GM18867 (cell line): ENCODE measurements at regions not wholly inside any gene's neighbourhood (a gene's known extent, or its start where the extent isn't known, plus 50 kb on each side); places are given as distances from the start of the nearest gene placed in this dataset.
"Not testable (repeated sequence)": the region's sequence is repeated elsewhere in the genome, so short reads cannot be mapped to it uniquely, and the experiment has no call there.

Experiments
- ATAC-seq: cut with Tn5 transposase; IDR thresholded peaks from one replicate; pipeline ENCODE4 v1.9.1; 2021; ENCODE audit warnings: mild to moderate bottlenecking, moderate library complexity; ENCODE audit not compliant: unreplicated experiment

GRCh38 chr20:60095456-60095855, 137.2 kb downstream of the CDH26 start:
- ATAC-seq = no peak

GRCh38 chr20:60096166-60096565, 137.9 kb downstream of the CDH26 start:
- no peak for ATAC-seq

DNA sequence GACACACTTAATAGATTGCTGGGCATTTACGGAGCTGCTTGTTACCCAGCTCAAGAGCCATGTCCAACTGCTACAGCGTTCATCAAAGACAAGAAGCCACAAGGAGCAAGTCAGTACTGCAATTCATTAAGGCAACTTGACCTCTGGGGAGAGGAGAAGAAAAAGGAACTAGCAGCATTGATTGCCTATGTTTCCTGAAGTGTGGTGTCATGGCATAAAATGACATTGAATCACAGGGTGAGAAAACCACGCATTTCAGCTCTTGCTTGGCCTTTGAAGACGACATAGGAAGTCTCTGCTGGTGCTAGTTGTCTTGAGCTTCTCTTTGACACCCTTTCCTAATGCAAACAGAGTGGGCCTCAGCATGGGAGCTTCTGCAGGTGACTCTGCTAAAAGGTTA, 139.1 kb downstream of the CDH26 start:
- ATAC-seq = no peak

DNA sequence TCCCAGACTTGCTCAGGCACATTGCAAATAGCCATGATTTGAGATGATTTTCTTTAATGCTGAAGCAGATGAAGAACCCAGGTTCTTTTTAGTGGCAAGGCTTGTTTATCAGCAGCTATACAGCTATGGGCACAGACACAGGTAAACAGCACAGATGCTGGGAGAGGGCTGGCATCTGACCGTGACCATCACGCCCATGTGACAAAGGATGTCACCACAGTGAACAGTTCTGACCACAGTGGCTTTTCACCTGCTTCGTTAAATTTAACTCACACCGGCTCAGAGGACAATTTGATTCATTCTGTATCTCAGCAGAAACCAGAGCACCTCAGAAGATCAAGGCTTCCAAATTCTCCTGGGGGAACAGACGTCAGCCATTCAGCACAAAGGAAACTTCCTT, 142.6 kb downstream of the CDH26 start:
- no peak for ATAC-seq

- no peak for ATAC-seq
Measured at GRCh38 chr20:60101201-60101890, 143.1 kb downstream of the CDH26 start.

DNA sequence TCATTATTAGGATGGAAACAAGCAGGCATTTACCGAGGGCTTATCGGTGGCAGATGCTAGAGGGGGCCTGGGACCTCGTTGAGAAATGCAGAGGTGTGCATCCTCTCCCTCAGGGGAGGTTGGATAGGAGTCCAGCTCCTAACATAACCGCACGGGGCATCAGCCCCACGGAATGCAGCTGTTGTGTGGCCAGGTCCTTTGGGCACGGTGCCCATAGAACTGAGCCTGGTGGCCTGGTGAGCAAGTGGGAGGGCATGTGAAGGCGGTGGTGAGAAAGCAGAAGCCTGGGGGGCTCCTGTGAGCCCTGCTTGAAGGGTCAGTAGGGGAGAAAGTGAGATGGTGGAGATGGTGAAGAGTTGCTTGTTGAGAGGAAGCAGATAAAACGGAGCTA, 143.7 kb downstream of the CDH26 start:
- ATAC-seq = no peak

- no peak for ATAC-seq
Measured at GRCh38 chr20:60102665-60103210, 144.5 kb downstream of the CDH26 start.

DNA sequence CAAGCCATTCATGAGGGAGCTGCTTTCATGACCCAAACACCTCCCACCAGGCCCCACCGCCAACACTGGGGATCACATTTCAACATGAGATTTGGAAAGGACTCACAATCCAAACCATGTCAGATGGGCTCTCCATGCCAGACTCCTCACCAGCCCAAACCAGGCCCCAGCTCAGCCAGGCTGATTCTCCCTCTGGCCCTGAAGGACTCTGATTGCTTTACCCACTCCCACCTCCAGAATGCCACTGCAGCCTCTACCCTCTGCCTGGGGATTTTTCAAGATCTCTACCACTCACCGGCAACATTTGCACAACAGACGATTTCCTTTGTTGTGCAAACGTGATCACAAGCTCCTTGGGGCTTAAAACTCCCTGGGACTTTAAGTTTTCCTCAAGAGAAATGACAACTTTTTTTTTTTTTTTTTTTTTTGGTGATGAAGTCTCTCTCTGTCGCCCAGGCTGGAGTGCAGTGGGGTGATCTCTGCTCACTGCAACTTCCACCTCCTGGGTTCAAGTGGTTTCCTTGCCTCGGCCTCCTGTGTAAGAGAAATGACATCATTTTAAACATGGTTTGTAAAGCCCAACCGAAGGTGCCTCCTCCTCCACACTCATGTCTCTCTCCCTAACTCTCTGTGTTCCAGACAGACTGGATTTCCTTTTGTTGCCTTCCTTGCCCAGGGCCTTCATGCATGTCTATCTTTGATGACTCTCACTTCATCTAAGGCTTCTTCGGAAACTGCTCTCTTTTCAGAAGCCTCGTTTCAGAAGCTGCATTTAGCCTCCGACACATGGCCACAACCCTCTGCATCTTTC, 147.0 kb downstream of the CDH26 start:
- no peak for ATAC-seq

GRCh38 chr20:60106186-60106585, 148.0 kb downstream of the CDH26 start:
- not testable (repeated sequence) for ATAC-seq

DNA sequence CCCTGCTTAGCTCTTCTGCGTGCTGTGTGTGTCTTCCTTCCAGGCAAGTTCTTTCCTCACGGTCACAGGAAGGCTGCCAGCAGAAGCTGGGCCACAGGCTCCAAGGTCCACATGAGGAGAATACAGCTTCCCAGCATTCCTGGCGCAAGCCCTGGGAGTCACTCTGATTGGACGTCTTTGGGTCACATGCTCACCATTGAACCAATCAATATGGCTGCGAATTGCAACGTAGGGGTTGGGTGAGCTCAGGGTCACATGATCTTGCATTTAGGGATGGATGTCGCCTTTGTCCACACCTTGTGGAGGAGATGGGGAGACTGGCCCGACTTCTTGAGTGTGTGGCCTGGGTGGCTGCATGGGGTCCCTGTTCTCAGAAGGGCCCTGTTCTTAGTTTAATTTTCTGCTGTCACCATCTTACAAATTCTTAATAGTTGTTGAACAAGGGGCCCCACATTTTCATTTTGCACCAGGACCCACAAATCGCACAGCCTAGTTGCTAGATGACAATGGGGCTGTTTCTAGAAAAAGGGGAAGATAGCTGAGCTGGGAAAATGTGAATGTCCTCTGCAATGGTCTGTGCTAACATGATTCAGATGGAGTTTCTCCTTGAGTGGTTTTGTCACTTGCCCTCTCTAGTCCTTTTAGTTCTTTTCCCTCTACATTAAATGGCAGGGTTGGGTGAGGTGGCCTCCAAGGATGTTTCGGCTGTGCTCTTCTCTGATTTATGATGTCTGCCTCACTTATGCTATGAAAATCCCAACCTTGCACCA, 149.6 kb downstream of the CDH26 start:
- no peak for ATAC-seq

GRCh38 chr20:60108397-60108796, 150.2 kb downstream of the CDH26 start:
- no peak for ATAC-seq

DNA sequence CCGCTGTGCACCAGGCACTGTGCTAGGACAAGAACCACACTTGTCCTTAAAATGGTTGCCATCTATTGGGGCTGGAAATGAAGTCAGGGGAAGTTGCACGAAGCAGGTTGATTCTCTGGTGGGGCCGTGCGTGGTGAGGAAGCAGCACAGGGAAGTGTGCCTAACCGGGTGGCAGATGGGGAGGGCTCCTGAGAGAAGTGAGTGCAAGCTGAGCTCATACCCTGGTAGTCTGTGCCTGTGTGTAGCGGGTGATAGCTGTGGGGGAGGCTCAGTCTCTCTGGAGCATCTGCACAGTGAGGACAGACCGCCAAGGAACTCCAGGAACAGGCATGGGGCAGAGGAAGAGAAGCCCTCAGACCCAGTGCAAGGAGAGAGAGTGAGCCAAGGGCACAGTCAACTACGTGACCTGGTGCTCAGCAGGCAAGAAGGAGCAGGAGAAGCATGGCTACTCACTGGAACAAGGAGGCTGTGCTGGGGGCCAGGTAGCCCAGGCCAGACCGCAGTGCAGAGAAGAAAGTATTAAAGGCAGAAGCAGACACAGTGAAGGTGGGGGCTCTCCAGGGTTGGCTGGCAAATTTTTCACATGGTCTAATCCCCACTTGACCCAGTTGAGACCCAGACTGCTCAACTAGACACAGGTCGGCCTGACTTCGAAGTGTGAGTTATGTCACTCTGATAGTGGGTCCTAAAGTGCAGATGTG, 155.0 kb downstream of the CDH26 start:
- ATAC-seq = no peak

- ATAC-seq = no peak
Measured at GRCh38 chr20:60113771-60114170, 155.5 kb downstream of the CDH26 start.

DNA sequence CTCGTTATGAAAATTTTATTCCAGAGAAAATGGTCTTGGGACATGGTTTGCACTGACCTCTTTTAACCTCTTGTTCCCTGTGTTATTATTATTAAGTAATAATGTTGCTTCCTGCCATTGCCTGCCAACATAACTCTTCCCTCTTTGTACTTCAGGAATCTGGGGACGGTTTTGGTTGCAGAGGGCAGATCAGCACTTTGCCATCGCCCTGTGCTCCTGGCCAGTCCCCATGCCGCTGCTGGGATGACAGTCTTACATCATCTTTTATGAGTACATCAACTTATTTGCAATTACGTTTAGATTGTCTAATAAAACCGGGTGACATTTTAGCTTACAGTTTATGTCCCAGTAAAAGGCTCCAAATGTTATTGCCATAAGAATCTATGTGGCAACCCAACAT, 157.2 kb downstream of the CDH26 start:
- no peak for ATAC-seq

DNA sequence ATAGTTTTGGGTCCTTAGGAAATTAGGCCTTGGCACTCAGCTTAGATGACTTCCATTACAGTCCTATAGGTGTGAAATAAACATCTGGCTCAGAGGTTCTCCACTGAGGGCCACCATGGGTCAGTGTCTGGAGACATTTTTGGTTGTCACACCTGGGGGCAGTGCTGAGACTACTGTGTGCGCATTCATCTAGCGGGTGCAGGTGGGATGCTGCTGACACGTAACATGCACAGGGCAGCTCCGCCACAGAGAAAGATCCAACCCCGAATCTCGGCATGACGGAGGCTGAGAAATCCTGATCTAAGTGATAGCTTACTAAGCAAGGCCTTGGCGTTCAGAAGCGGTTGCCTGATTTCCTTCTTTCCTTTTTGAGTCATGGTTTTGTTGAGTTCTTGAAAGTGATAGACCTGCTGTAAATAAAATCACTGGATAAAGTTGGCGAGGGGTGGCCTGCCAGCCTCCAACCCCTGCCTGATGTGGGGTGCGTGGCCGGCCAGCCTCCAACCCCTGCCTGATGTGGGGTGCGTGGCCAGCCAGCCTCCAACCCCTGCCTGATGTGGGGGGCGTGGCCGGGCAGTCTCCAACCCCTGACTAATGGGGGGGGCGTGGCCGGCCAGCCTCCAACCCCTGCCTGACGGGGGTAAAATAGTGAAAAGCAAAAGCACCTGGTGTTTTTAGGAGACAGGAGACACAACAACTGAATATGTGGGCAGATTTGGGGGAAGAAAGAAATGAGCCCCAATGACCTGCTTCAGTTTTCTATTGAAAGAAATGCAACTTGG, 158.1 kb downstream of the CDH26 start:
- ATAC-seq = no peak

GRCh38 chr20:60117065-60117464, 158.8 kb downstream of the CDH26 start:
- no peak for ATAC-seq

DNA sequence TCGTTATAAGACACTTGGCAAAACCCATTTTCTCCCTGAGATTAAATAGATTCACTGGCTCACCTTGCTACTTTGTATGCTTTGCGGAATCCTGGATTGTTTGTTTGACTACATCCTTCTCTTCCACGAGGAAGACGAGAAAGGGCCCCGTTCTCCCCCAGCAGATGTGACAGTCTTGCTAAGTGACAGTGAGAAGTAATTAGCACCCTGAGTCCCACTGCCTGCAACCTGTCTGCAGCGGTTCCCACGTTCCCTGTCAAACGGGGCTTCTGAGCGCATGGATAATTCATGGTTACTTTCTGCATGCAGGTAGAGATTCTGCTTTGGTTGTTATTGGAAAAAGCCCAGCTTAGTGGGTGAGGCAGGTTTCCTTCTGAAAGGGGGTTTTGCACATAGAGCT, 163.7 kb downstream of the CDH26 start:
- no peak for ATAC-seq

GRCh38 chr20:60122671-60123070, 164.4 kb downstream of the CDH26 start:
- ATAC-seq = no peak

GRCh38 chr20:60123096-60123495, 164.9 kb downstream of the CDH26 start:
- no peak for ATAC-seq

DNA sequence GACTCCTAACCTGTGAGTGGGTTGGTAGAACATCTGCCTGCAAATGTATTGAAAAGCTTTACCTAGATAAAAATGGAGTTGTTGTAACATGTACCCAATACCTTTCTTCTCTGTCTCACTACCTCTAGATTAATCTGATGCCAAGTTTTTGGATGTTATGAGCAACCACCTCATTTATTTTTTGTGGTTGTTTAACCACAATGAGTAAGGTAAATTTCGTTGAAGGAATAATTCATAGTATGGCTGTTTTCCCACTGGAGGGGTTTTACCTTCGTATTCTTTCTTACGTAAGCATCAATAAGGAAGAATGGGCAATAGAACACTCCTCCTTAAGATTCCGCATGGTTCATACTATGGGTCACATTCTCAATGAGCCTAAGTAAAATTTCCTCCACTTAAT, 165.4 kb downstream of the CDH26 start:
- ATAC-seq = no peak
